Ecto neural progenitor cell (in vitro differentiated cells): ENCODE measurements at regions not wholly inside any gene's neighbourhood (a gene's known extent, or its start where the extent isn't known, plus 50 kb on each side); places are given as distances from the start of the nearest gene placed in this dataset.
"Not testable (repeated sequence)": the region's sequence is repeated elsewhere in the genome, so short reads cannot be mapped to it uniquely, and the experiment has no call there.

Experiments used
- DNase-seq: peaks from one replicate; pipeline ENCODE4 v3.0.0-alpha.2; 2018; ENCODE audit warnings: low spot score

DNA sequence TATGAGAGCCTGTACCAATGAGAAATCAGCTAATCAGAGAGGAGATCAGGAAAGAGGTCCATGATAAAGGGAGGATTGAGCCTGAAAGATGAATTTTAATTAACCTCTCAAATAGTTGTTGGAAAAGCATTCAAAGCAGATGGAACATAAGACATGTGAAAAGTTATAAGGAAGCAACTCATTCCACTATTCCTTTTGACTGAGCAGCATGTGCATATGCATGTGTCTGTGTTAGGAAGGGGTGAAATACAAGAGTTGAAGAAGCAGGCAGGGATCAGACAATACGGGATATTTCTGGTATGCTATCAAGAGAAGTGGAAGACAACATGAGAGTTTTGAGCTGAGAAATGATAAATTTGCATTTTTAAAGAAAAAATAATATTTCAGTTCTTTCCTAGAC is 624.8 kb upstream of the PTCHD4 start:
- no peak for DNase-seq

DNA sequence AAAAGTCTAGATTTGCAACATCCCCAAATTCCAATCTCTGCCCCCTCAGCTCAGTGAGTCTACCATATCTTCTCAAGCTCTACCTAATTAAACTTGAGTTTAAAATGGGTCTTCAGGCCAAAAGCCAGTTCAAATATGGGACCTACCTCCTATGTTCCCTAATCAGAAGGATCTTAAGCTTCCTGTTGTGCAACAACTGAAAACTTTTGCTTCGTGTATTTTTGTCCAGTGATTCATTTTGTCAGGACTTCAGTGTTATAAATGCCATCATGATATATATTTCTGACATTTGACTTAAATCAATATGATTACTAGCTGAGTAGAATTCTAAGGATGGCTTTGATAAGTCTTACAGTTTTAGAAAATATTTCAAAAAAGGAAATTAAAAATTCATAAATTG is 622.6 kb upstream of the PTCHD4 start:
- DNase-seq, result no peak

DNA sequence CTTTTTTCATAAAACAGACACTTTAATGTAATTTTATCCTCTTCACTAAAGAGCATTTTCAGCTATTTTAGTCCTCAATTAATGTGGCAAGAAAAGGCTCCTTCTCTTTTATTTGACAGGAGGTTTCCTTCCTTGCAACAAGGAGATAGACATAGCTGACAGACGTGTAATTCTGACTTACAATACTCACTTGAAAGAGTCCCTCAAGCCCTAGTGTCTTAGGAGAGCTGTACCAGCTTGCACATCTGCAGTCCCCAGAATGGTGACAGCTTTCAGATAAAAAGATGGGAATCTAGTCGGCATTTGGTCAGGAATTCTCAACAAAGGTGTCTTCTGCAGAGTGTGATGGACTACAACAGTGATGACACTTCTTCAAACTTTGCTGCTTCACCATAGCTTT is 603.7 kb upstream of the PTCHD4 start:
- no peak for DNase-seq

DNA sequence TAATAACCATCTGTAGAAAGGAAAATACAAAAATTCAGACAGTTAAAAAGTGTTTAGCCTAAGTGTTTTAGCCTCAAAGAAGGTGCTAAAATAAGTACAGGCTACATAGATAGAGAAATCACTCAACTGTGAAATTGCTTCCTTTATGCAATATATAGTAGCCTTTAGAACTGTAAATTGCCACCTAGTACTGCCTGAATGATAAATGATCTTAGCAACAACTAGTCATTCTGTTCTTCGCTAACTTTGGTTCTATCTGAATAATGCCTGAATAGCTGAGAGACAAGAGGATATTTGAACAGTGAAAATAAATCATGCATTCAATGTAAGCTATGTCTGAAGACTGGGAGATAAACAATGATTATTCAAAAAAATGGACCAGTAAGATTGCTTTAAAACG is 603.3 kb upstream of the PTCHD4 start:
- no peak for DNase-seq

DNA sequence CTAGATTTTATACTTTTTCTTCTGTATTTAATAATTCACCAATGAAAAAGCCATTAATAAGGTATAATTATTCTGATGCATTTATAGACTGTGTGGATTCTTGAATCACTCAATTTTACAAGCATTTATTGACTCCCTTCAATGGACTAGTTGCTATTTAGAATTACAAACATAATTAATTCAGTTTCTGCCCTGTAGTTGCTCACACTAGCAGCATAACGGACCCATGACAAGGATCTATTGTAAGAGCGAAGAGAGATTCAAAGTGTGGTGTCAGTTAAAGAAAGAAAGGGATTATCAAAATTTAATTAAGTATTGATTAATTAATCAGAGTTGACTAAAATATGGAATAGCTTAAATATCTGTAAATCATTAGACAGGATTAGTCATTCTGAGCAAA is 602.6 kb upstream of the PTCHD4 start:
- DNase-seq, result no peak

DNA sequence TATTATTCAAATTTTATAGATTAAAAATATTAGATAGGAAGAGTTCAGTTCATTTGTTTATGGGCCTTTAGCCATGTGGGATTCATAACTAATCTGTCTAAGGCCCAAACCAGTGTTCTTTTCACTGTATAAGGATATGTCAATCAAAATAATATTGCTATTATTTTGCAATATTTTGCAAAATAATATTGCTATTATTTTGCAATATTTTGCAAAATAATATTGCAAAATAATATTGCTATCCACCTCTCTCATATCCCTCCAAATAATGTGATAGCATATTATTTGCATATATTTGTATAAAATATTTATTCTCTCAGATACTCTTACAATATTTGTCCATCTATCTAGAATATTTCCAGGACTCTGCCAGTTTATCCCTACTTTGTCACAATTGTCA is 595.3 kb upstream of the PTCHD4 start:
- DNase-seq, result no peak

DNA sequence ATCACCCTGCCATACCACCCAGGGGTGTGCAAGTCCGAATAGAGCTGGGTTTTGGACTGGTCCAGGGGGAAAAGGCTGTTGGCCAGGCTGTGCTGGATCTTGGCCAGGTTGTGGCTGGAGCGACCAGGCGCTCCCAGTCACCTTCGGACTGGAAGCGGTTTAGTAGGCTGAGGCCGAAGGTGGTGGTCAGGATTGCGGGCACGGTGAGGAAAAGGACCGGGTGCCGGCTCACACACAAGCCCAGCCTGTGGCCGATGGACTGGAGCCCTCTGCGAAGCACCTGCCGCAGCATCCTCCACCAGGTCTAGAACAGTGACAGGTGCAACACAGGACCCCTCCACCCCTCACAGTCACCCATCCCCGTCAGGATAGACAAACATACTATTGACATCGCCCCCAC is 590.6 kb upstream of the PTCHD4 start:
- DNase-seq, result no peak

DNA sequence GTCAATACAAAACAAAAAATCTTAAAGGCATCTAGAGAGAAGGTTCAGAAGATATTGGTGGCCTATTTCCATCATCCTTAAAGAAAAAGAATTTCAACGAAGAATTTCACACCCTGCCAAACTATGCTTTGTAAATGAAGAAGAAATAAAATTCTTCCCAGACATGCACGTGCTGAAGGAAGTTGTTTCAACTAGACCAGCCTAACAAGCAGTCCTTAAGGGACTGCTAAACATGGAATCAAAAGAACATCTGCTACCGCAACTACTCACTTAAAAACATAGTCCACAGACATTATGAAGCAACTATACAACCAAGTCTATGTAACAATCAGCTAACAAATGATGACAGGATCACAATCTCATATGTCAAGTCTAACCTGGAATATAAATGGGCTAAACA is 584.9 kb upstream of the PTCHD4 start:
- DNase-seq, result no peak

DNA sequence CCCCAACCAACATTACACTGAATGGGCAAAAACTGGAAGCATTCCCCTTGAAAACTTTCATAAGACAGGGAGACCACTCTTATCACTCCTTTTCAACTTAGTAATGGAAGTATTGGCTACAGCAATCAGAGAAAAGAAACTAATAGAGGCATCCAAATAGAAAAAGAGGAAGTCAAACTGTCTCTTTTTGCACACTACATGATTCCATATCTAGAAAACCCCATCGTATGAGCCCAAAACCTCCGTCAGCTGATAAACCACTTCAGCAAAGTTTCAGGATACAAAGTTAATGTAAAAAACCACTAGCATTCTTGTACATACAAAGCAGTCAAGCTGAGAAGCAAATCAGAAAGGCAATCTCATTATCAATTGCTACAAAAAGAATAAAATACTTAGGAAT is 580.4 kb upstream of the PTCHD4 start:
- no peak for DNase-seq

DNA sequence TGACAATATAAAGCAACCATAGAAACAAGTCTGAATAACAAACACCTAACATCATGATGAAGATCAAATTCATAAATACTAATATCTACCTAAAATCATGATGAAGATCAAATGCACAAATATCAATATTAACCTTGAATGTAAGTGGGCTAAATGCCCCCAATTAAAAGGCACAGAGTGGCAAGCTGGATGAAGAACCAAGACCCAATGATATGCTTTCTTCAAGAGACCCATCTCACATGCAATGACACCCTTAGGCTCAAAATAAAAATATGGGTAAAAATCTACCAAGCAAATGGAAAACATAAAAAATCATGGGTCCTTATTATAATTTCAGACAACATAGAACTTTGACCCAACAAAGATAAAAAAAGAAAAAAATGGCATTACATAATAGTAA is 578.5 kb upstream of the PTCHD4 start:
- DNase-seq, result no peak

DNA sequence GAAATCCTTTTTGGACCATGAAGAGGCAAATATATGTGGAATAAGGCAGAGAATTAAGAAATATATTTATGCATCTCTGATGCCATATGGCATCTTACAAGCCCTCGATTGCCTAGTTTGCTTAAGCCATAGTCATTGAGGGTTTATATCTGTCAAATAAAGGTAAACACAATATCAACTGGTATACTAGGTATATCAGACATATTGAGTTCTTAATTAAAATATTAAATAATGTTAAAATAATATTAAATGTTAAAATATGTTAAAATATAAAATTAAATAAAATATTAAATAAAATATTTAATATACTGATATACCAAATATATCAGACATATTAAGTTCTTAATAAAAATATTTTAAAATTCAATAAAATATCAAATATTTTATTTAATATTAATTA is 567.4 kb upstream of the PTCHD4 start:
- DNase-seq, result no peak

DNA sequence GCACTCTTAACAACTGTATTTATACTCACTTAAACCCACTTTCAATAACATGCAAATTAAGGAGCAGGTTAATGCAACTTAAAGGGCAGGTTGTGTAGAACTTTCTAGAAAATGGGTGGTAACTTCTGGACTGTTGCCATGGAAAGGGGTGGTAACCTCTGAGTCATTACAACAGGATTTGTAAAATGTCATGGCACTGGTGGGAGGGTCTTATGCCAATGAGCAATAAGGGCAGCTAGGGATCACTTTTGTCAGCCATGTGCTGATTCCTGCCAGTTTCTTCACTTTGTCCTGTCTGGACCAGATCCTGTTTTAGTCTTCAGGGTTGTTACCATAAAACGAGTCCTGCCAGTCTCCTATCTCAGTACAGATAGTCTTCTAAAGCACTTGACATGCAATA is 560.5 kb upstream of the PTCHD4 start:
- DNase-seq, result no peak

DNA sequence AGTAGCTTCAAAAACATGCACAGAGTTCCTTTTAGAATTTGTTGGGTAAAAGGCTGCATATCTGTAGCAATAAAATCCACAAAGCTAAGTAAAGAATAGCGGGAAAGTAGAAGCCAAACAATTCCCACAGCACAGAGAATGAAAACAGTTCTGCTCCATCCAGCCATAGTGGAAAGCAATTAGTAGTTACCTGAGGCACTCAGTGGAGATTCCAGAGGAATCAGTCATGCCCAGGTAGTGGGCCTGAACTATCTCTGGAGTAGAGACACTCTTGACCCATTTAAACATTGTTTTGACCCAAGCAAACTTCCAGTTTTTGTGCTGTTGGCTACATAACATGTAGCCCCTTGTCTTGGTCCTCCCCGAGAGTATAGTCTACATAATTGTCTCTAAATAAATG is 559.5 kb upstream of the PTCHD4 start:
- DNase-seq, result no peak

DNA sequence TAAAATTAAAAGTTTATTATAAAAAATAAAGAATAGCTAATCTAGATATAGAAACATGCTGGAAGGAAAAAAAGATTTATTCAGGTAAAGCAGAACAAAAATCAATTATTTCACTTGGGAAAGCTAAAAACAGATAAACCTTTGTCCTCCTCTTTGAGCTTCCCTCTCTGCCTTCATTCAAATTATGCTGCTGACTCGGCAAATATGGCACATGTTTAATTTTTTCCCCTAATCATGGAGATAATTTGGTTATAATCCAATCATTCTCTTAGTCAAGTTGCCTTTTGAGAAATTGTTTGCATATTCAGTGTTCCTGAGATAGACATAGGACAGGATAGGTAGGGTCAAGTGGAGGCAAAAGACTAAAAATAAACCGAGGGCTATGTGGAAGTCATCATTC is 556.8 kb upstream of the PTCHD4 start:
- no peak for DNase-seq

DNA sequence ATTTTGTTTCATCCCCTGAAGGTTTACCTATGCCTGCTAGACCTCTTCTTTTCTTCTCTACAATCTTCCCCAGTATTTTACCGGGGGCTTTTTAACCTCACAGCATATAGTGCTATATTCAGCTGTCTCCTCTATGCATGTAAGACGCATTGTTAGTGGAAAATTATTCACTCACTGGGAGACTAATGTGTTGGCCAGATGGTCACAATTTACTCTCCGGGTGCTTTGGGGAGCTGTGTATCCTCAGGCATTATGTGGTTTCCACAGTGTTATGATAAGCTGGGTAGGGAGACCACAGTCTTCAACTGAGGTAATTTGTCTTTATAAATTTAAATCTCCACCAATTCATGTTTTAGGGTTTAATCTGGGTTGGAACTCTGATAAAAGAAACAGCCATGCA is 553.8 kb upstream of the PTCHD4 start:
- DNase-seq, result no peak

DNA sequence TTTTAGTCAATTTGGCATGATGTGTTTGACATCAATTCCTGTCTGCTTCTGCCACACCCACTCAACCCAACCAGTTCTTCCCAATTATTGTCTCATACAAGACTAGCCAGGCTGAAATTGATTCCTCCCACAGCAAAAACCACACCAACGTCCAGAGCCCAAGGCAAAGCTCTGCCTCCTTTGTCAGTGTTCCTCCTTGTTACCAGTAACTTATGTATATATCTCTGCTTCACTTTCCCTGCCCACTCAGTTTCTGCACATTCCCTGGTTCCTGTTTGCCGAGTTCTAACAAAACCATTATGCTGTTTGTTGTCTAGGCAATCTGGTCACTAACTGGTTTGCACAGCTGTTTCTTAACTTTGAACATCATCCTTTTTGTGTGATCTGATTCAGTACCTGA is 547.9 kb upstream of the PTCHD4 start:
- DNase-seq, result no peak

DNA sequence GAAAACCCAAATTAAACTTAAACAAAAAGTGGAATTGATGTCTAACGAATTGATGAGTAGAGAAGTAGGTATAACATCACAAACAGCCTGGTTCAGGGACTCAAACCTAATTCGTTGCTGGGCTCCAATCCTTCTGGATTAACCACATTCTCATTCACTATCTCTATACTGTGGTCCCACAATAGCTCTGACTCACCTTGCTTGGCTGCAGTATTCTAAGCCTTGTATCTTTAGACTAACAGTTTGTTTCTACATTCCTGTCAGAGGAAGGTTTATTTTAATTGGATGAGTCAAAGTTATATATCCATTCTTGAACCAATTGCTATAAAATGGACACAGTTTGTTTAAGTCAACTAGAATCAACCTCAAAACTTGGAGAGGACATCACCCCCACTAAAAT is 530.5 kb upstream of the PTCHD4 start:
- DNase-seq, result no peak

DNA sequence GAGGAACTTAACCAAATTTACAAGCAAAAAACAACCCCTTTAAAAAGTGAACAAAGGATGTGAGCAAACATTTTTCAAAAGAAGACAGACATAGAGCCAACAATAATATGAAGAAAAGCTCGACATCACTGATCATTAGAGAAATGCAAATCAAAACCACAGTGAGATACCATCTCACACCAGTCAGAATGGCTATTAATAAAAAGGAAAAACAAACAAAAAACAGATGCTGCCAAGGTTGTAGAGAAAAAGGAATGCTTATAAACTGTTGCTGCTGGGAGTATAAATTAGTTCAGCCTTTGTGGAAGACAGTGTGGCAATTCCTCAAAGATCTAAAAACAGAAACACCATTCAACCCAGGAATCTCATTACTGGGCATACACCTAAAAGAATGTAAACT is 527.8 kb upstream of the PTCHD4 start:
- DNase-seq, result not testable (repeated sequence)

DNA sequence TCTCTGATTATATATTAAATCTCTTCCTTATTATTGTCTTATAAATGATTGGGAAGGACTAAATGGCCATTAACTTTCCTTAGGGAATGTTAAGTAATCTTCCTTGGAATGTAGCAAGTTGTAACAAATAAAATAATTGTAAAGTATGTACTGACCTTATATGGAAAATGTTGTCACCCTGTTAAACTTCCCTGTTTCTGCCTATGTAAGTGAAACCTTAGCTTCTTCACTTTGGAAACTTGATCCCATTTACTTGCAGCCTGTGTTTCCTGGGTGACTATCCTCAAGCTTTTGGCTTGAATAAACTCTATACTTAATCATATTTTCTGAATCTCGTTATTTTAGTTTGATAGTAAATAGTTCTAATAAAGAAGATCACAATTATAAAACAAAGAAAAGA is 519.5 kb upstream of the PTCHD4 start:
- no peak for DNase-seq

DNA sequence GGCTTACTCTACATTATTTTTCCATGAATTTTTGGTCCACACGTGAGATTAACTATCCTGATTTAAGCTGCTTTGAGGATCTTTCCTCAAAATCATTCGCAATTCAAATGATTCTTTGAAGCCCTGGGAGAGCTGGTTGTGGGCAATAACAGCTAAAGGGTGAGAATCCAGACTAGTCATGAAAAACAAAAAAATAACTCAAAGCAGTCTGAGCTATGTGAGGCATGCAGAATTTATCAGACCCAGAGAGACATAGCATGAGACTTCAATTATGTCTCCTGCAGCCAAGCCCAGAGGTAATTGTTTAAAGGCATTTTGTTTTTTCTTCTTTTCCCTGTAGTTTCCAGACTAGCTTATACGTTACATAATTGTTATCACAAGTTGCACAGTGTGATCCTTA is 517.3 kb upstream of the PTCHD4 start:
- no peak for DNase-seq

DNA sequence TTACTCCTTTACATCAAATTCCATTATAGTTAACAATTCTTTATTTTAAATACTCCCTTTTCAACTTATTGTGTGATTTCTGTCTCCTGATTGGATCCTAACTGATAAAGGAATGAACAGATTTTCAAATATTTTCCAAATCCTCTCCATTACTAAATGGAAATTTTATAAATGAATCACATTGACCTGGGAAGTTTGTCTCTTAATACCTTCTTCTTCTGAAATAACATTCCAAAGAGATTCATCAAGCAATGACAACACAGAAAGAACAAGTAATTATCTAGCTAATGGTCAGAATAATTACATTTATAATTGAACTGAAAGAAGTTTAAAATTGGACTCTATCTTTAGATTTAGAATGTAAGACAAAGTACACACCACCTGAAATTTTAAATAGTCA is 515.4 kb upstream of the PTCHD4 start:
- DNase-seq, result no peak

DNA sequence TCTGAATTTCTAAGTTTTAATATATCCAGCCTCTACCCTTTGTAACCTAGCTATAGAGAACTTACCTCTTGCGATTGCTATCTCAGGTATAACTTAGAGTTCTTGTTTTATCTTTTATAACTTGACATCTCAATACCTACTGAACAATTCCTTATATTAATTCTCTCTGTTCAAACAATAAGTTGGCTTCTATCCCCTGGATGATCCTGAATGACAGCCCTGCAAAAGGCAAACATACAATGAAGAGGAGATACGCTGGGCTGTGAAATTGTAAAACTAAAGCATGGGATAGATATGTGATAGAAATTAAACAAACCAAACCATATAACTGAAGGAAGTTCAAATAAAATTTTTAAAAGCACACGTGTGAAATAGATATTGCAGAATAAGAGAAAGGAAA is 513.6 kb upstream of the PTCHD4 start:
- DNase-seq, result no peak

DNA sequence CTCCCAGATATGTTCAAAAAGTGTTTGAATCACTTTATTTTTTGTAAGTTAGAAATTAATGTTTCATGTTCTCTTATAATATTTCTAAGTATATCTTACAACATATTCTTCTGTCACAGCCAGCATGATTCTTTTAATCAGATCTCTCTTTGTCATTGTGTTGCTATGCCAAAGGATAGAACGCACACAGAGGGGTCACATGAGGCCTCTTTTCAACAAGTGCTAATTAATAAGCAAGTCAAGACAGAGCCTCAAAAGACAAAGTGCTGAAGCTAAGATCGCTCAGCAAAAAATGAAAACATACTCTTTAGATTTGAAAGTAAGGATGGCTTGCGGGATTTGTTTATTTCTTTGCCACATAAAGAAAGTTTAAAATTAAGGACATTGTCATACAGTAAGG is 508.8 kb upstream of the PTCHD4 start:
- no peak for DNase-seq

DNA sequence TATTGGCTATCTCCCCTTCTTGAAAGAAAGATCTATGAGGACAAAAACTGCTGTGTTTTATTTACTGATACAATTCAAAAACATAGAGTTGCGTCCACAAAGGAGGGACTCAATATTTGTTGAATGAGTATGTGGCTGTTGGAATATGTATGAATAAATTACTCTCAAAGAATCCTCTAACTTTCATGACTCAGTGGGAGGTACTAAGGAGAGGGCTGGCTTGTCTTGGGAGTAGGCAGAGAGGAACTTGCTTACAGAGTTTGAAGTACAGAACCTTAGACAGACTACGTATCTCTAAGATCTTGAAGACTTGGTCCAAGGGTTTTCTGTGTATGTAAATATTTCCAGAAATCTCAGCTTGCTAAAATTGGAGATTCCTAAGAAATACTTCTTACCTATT is 504.0 kb upstream of the PTCHD4 start:
- no peak for DNase-seq

DNA sequence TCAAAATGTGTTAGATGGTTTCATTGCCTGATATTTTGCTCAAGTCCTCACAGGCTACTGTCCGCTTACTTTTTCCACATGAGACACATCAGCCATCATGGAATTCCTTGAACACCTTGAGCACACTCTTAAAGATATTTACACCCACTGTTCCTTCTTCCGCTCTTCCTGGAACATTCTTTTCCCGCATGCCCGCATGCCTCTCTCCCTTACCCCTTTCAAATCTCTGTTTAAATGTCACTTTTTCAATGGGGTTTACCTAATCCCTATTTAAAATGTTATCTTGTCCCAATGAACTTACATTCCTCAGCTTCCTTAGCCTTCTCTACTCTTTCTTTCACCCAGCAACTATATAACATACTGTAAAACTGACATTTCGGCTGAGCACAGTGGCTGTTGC is 503.3 kb upstream of the PTCHD4 start:
- DNase-seq, result no peak
